Suprapubic skin (tissue), 4 donors: ENCODE measurements at regions not wholly inside any gene's neighbourhood (a gene's known extent, or its start where the extent isn't known, plus 50 kb on each side); places are given as distances from the start of the nearest gene placed in this dataset.

Experiments used
- DNase-seq, 2 donors: peaks; one replicate each; pipeline ENCODE4 v3.0.0-alpha.2; 2019; ENCODE audit warnings: low spot score in 2 of 2
- H3K27ac ChIP-seq: fragments of 200-600 bp; sonication (generic); one replicate; pipeline ENCODE4 v1.5.1; 2019
- H3K27me3 ChIP-seq: fragments of 200-600 bp; sonication (generic); one replicate; pipeline ENCODE4 v1.5.1; 2019
- H3K36me3 ChIP-seq: fragments of 200-600 bp; sonication (generic); one replicate; pipeline ENCODE4 v1.5.1; 2019
- H3K4me1 ChIP-seq: fragments of 200-600 bp; sonication (generic); one replicate; pipeline ENCODE4 v1.5.1; 2019
- H3K4me3 ChIP-seq: fragments of 200-600 bp; sonication (generic); one replicate; pipeline ENCODE4 v1.5.1; 2019; ENCODE audit warnings: mild to moderate bottlenecking
- H3K9me3 ChIP-seq: fragments of 200-600 bp; sonication (generic); one replicate; pipeline ENCODE4 v1.5.1; 2019
- CTCF ChIP-seq, 2 donors: fragments of 200-600 bp in 1 of 2; fragments of 450-650 bp in 1 of 2; sonication (generic) in 1 of 2; IDR thresholded peaks; one replicate each; pipeline ENCODE4 v1.5.1; 2016 to 2019; ENCODE audit warnings: antibody characterized with exemption in 2 of 2, mild to moderate bottlenecking in 1 of 2, moderate library complexity in 1 of 2
- EP300 ChIP-seq: sonication (generic); formaldehyde crosslinking; IDR thresholded peaks from one replicate; pipeline ENCODE4 v1.6.1; 2017; ENCODE audit warnings: antibody characterized with exemption
- POLR2A ChIP-seq, 2 donors: fragments of 450-650 bp; IDR thresholded peaks; one replicate each; pipeline ENCODE4 v1.6.1; 2017; ENCODE audit warnings: antibody characterized with exemption in 2 of 2, mild to moderate bottlenecking in 2 of 2, moderate library complexity in 2 of 2
- POLR2AphosphoS5 ChIP-seq, 3 donors: sonication (generic); formaldehyde crosslinking; IDR thresholded peaks; one replicate each; pipeline ENCODE4 v1.6.1; 2017; ENCODE audit warnings: antibody characterized with exemption in 3 of 3
- WGBS: methylation state at CpG from one replicate; pipeline ENCODE4 v1.1.5; 2018; 5-methylcytosine and 5-hydroxymethylcytosine counted together

DNA sequence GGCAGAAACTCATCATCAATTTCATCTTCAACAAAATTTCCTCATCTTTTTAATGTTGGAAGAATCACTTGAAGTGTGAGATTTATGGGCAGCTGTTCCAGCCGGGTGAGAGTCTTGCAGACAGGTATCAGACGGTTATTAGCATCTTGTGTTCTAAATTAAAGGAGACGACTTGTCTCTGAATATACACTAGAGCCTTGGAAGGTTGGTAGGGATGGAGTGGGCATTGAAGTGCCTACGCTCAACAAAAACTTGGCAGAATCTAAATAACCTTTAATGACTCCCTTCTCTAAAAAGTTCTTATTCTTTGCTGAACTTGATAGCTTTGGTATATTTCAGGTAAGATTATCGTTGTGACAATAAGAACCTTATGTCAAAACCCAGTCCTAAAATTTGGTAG, 111.5 kb upstream of the MAGI3 start:
- H3K4me3 ChIP-seq, result no peak overlapping the region
- H3K36me3 ChIP-seq, result no peaks in the 10 kb centered on the region
- H3K27me3 ChIP-seq, result no peaks in the 10 kb centered on the region
- DNase-seq, result no peak
- H3K27ac ChIP-seq, result no peak overlapping the region
- H3K4me1 ChIP-seq, result no peaks in the 10 kb centered on the region
- no peaks in the 10 kb centered on the region for H3K9me3 ChIP-seq
- 58% methylated on average over 5 of the region's 5 CpGs for WGBS
- TF ChIP-seq CTCF (IDR thresholded peaks at IDR 0.05) (no peak), POLR2AphosphoS5 (IDR thresholded peaks at IDR 0.05) (no peak), EP300 (no peak)

DNA sequence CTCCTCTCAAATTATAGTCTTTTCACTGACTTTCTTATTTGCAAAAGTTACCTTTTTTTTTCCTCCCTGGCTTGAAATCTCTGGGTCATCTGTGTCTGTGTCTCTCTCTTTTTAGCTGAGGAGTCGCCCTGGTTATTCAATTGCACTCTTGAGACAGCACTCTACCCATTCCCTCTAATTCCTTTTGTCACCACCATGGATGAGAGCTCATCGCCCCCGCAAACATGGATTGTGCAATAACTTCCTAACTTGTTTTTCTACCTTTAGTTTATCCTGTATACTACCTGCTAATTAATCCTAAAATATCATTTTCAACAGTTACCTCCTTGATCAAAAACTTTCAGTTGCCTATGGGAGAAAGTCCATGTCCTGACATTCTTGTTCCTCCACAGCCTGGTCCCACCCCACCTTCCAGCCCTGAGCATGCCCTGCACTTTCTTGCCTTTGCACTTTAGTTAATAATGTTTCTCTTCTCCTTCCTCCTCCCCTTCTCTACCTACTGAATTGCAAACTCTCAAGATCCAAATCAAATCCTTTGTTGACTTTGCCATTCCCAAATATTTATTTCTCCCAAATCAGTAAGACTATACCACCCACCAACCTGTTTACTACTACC, 110.4 kb upstream of the MAGI3 start:
- DNase-seq, result no peak
- Histone ChIP-seq H3K36me3 (no peaks in the 10 kb centered on the region), H3K27ac (no peak overlapping the region), H3K27me3 (no peaks in the 10 kb centered on the region), H3K4me1 (no peaks in the 10 kb centered on the region), H3K4me3 (no peak overlapping the region), H3K9me3 (no peaks in the 10 kb centered on the region)
- TF ChIP-seq EP300 (no peak), POLR2A (IDR thresholded peaks at IDR 0.05) (no peak), CTCF (IDR thresholded peaks at IDR 0.05) (no peak), POLR2AphosphoS5 (IDR thresholded peaks at IDR 0.05) (no peak)
- 67% methylated on average over 3 of the region's 3 CpGs for WGBS

DNA sequence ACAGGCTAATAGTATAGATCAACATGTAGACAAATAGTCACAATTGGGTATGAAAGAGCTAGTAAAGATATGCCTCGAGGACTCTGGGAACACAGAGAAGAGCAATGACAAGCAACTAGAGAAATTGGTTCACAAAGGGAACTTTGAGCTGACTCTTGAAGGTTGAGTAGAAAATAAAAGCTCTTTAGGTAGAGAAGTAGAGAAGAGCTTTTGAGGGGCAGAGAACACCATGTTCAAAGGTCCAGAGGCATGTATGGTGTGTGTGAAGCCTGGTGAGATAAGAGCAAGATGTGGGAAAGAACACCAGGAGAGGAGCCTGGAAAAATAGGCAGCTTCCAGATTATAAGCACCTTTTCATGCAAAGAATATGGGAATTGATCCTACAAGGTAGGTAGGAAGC, 109.7 kb upstream of the MAGI3 start:
- TF ChIP-seq POLR2AphosphoS5 (IDR thresholded peaks at IDR 0.05) (no peak), CTCF (IDR thresholded peaks at IDR 0.05) (no peak), EP300 (no peak), POLR2A (IDR thresholded peaks at IDR 0.05) (no peak)
- no peaks in the 10 kb centered on the region for H3K4me1 ChIP-seq
- no peak for DNase-seq
- 89% methylated on average over 1 of the region's 1 CpG for WGBS
- no peaks in the 10 kb centered on the region for H3K9me3 ChIP-seq
- no peaks in the 10 kb centered on the region for H3K27me3 ChIP-seq
- H3K27ac ChIP-seq, result no peak overlapping the region
- no peaks in the 10 kb centered on the region for H3K36me3 ChIP-seq
- H3K4me3 ChIP-seq, result no peak overlapping the region

- Histone ChIP-seq H3K4me1 (no peaks in the 10 kb centered on the region), H3K9me3 (no peaks in the 10 kb centered on the region), H3K36me3 (no peaks in the 10 kb centered on the region), H3K27me3 (no peaks in the 10 kb centered on the region), H3K27ac (no peak overlapping the region), H3K4me3 (no peak overlapping the region)
- TF ChIP-seq EP300 (no peak), POLR2AphosphoS5 (IDR thresholded peaks at IDR 0.05) (no peak), CTCF (IDR thresholded peaks at IDR 0.05) (no peak), POLR2A (IDR thresholded peaks at IDR 0.05) (no peak)
- no peak for DNase-seq
Measured at GRCh38 chr1:113281550-113281949, 108.8 kb upstream of the MAGI3 start.

- Histone ChIP-seq H3K9me3 (no peaks in the 10 kb centered on the region), H3K27ac (no peak overlapping the region), H3K36me3 (no peaks in the 10 kb centered on the region), H3K4me3 (no peak overlapping the region), H3K4me1 (no peaks in the 10 kb centered on the region), H3K27me3 (no peaks in the 10 kb centered on the region)
- 62% methylated on average over 3 of the region's 3 CpGs for WGBS
- DNase-seq, result no peak
- TF ChIP-seq CTCF (IDR thresholded peaks at IDR 0.05), result no peak
- no peak for TF ChIP-seq POLR2A (IDR thresholded peaks at IDR 0.05)
- TF ChIP-seq POLR2AphosphoS5 (IDR thresholded peaks at IDR 0.05), result no peak
- TF ChIP-seq EP300, result no peak
Measured at GRCh38 chr1:113282008-113282892, 108.1 kb upstream of the MAGI3 start.
